ENCODE measurements at regions not wholly inside any gene's neighbourhood (a gene's known extent, or its start where the extent isn't known, plus 50 kb on each side); places are given as distances from the start of the nearest gene placed in this dataset.

DNA sequence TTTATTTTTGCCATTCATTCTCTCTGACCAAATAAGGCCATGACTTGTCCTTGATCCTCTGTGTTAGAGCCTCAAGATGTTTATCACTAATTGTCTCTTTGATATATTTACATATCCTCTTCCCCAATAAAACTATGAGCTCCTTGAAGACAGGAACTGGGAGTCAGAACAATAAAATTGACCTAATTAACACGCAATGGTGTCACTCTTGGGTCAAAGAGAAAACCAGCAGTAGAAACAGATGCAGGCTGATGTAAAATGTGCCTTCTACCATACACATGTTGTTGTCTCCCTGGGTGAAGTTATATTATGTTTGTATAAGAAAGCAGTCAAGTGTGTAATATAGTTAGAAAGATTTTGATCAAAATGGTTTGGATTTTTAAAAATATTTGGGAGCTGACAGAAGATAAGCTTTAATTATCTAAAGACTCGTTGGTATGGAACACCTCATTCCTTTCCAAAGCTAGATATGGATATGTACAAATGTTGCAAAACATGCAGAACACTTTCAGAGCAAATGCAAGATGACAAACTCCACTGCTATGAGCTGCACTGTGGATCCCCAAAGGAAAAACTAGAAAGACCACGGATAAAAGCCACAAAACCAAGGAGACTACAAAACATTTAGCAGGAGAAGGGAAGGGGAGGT, 109.7 kb upstream of the STMND1 start:
- TF ChIP-seq, protein P1, sequence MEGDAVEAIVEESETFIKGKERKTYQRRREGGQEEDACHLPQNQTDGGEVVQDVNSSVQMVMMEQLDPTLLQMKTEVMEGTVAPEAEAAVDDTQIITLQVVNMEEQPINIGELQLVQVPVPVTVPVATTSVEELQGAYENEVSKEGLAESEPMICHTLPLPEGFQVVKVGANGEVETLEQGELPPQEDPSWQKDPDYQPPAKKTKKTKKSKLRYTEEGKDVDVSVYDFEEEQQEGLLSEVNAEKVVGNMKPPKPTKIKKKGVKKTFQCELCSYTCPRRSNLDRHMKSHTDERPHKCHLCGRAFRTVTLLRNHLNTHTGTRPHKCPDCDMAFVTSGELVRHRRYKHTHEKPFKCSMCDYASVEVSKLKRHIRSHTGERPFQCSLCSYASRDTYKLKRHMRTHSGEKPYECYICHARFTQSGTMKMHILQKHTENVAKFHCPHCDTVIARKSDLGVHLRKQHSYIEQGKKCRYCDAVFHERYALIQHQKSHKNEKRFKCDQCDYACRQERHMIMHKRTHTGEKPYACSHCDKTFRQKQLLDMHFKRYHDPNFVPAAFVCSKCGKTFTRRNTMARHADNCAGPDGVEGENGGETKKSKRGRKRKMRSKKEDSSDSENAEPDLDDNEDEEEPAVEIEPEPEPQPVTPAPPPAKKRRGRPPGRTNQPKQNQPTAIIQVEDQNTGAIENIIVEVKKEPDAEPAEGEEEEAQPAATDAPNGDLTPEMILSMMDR (conservative IDR thresholded peaks at IDR 0.05; ENCODE audit: low read length): no peak
- no peak for TF ChIP-seq EZH2phosphoT487 (IDR thresholded peaks at IDR 0.05; ENCODE audit: borderline replicate concordance)
